ENCODE measurements at regions not wholly inside any gene's neighbourhood (a gene's known extent, or its start where the extent isn't known, plus 50 kb on each side); places are given as distances from the start of the nearest gene placed in this dataset.
"Not testable (repeated sequence)": the region's sequence is repeated elsewhere in the genome, so short reads cannot be mapped to it uniquely, and the experiment has no call there.

DNA sequence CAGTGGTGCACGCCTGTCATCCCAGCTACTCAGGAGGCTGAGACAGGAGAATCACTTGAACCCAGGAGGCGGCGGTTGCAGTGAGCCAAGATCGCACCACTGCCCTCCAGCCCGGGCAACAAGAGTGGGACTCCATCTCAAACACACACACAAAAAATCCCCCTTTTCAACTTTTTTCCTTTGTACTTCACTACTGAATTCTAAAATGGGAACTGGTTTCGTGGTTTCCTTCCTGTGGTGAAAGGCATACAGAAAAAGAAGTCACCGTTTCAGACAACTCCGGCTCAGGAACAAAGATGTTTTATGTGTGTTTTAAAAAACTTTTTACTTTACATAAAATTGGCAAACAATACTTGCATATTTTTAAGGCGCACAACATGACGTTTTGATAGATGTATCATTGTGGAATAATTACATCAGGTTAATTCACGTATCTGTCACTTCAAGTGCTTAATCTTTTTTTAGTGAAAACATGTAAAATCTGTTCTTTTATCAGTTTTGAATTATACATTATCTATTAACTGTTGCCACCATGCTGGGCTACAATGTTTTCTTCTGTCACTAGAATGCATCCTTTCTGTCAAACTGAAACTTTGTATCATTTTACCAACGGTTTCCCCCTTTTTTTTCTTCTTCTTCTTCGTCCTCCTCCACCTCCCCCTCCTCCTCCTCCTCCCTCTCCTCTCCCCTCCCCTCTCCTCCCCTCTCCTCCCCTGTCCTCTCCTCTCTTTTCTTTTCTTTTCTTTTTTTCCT is 186.0 kb downstream of the CRLF2 start:
- DNase-seq (ENCODE audit: low spot score): no peak
- in situ Hi-C loops (cut with HindIII; ENCODE audit: low sequenced_read_pairs): no loop called here

DNA sequence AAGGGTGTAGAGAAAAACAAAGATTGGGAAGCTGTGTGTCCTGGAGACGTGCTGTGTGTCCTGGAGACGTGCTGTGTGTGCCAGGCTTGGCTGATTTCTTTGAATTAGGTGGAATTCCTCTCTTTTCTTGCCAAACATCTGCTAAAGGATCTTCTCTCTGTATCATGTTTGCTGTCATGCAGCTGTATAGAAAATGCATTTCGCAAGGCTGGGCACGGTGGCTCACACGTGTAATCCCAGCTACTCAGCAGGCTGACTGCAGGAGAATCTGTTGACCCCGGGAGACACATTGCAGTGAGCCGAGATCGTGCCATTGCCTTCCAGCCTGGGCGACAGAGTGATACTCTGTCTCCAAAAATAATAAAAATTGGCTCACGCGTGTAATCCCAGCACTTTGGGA is 187.0 kb downstream of the CRLF2 start:
- in situ Hi-C loops (cut with HindIII; ENCODE audit: low sequenced_read_pairs): no loop called here
- no peak for DNase-seq (ENCODE audit: low spot score)

DNA sequence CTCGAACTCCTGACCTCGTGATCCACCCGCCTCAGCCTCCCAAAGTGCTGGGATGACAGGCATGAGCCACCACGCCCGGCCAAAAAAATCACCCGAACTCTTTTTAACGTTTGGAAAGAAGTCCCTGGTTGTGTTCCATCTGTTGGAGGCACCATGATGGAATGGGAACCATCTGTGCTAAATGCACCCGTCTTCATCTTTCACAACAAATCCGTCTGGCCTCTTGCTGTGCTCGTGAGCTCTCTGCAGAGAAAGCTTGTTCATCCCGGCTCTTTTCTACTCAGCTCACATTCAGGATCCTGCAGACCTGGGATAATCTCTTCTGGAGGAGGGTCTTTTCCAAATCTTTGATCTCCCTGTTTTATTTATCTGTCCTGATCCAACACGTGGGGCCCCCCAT is 188.8 kb downstream of the CRLF2 start:
- in situ Hi-C loops (cut with HindIII; ENCODE audit: low sequenced_read_pairs): no loop called here
- DNase-seq (ENCODE audit: low spot score): no peak

DNA sequence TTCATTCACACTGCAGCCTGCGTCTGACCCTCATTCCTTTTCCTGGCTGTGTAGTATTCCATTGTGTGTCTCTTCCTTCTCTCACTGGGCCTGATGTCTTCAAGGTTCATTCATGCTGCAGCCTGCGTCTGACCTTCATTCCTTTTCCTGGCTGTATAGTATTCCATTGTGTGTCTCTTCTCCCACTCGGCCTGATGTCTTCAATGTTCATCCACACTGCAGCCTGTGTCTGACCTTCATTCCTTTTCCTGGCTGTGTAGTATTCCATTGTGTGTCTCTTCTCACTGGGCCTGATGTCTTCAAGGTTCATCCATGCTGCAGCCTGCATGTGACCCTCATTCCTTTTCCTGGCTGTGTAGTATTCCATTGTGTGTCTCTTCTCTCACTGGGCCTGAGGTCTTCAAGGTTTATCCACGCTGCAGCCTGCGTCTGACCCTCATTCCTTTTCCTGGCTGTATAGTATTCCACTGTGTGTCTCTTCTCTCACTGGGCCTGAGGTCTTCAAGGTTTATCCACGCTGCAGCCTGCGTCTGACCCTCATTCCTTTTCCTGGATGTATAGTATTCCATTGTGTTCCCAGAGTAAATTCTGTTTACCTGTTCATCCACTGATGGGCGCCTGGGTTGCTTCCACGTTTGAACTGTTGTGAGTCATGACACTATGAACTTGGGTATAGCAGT is 191.0 kb downstream of the CRLF2 start:
- DNase-seq (ENCODE audit: low spot score); in situ Hi-C loops (cut with HindIII; ENCODE audit: low sequenced_read_pairs): not testable (repeated sequence)

DNA sequence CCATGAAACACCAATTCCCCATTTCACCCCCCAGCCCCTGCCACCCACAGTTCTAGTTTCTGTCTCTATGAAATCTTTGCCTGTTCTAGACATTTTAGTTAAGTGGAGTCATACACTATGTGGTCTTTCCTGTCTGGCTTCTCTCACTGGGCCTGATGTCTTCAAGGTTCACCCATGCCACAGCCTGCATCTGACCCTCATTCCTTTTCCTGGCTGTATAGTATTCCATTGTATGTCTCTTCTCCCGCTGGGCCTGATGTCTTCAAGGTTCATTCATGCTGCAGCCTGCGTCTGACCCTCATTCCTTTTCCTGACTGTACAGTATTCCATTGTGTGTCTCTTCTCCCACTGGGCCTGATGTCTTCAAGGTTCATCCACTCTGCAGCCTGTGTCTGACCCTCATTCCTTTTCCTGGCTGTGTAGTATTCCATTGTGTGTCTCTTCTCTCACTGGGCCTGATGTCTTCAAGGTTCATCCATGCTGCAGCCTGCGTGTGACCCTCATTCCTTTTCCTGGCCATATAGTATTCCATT is 191.7 kb downstream of the CRLF2 start:
- in situ Hi-C loops (cut with HindIII; ENCODE audit: low sequenced_read_pairs): no loop called here
- no peak for DNase-seq (ENCODE audit: low spot score)

DNA sequence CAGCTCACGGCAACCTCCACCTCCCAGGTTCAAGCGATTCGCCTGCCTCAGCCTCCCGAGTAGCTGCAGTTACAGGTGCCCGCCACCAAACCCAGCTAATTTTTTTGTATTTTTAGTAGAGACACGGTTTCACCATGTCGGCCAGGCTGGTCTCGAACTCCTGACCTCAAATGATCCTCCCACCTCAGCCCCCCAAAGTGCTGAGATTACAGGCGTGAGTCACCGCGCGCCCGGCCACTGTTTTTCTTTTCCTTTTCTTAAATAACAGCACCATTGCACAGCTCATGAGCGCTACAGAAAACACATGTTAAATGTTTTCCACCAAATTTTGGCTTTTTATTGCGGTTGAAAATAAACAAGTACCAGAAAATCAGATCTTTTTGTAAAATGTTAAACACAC is 195.5 kb downstream of the CRLF2 start:
- in situ Hi-C loops (cut with HindIII; ENCODE audit: low sequenced_read_pairs): not testable (repeated sequence)

DNA sequence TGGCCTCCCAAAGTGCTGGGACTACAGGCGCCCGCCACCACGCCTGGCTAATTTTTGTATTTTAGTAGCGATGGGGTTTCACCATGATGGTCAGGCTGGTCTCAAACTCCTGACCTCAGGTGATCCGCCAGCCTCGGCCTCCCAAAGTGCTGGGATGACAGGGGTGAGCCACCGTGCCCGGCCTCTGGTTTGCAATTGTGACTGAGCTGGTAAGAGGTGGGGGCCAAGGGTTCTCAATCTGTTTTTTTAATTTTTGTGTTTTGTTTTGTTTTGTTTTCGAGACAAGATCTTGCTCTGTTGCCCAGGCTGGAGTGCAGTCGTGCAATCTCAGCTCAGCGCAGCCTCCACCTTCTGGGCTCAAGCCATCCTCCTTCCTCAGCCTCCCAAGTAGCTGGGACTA is 196.2 kb downstream of the CRLF2 start:
- in situ Hi-C loops (cut with HindIII; ENCODE audit: low sequenced_read_pairs); DNase-seq (ENCODE audit: low spot score): not testable (repeated sequence)

More for the DNA sequence above, 195.5 kb downstream of the CRLF2 start:
- not testable (repeated sequence) for DNase-seq (ENCODE audit: low spot score)

DNA sequence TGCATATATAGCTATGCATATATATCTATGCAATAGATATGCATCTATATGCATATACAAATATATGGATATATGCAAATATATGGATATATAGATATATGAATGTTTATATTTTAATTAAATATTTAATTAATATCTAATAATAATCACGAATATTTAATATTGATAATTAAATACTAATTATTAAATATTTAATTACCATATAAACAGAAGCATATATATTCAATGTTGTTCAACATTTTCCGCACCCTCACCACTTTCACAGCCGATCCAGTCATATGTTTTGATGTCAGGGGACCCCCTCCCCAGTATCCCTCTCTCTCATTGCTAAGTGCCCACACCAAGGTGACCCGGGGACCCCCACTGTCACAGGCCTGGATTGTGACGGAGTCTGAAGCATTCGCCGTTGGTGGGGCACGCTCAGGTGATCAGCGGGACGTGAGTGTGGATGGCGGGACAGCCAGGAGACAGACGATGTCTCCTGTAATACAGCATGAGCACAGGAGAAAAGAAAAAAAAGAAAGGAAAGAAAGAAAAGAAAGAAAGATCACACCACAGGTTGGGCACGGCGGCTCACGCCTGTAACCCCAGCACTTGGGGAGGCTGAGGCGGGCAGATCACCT is 199.7 kb downstream of the CRLF2 start:
- DNase-seq (ENCODE audit: low spot score): no peak
- in situ Hi-C loops (cut with HindIII; ENCODE audit: low sequenced_read_pairs): no loop called here

DNA sequence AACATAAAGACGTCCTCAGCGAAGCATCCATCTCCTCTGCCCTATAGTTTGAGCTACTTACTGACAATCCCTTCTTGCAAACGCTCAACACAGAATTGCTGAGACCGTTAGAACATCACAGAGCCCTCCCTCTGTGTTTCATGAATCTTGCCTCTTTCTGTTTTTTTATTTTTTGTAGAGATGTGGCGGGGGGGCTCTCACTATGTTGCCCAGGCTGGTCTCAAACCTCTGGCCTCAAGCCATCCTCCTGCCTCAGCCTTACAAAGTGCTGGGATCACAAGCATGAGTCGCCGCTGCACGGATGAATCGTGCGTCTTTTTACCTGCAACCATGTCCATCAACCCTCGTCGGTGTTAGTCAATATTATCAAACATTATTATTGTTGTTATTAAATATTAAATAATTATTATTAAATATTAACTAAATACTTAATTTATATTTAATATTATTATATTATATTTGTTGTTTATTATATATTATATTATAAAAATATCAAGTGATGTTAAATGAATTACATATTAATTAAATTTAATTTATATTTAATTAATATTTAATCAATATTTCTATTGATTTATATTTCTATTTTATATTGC is 200.7 kb downstream of the CRLF2 start:
- DNase-seq (ENCODE audit: low spot score): no peak
- in situ Hi-C loops (cut with HindIII; ENCODE audit: low sequenced_read_pairs): no loop called here

DNA sequence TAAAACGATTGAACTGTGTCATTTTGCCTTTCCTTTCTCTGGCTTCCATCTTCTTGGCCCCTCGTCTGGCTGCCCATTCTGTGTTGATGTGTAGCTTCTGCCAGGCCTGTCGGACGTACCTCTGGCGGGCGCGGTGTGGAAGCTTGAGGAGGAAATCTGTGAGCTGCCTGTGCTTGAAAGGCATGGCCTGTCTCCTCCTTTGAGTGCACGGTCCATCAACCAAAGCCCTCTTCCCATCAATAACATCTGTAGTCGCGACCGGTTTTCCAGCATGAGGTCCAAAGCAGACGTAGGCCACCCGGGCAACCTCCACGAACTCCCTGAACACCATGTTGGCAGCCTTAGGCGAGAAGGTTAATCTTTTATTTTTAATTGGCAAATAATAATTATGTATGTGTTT is 202.7 kb downstream of the CRLF2 start:
- in situ Hi-C loops (cut with HindIII; ENCODE audit: low sequenced_read_pairs): no loop called here
- DNase-seq (ENCODE audit: low spot score): no peak

DNA sequence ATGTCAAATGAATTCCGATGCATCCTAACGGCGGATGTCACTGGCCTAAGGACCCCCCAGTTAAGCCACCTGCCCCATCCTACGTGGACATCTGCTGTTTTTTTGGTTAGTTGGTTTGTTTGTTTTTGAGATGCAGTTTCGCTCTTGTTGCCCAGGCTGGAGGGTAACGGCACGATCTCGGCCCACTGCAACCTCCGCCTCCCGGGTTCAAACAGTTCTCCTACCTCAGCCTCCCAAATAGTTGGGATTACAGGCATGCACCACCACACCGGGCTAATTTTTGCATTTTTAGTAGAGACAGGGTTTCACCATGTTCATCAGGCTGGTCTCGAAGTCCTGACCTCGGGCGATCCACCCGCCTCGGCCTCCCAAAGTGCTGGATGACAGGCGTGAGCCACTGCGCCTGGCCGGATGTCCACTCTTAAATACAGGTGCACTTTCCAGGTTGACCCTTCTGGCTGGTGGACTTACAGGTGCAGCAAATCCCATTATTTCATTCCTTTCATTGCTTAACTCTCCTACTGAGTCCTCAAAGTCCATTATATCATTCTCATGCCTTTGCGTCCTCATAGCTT is 206.2 kb downstream of the CRLF2 start:
- no peak for DNase-seq (ENCODE audit: low spot score)
- in situ Hi-C loops (cut with HindIII; ENCODE audit: low sequenced_read_pairs): no loop called here

DNA sequence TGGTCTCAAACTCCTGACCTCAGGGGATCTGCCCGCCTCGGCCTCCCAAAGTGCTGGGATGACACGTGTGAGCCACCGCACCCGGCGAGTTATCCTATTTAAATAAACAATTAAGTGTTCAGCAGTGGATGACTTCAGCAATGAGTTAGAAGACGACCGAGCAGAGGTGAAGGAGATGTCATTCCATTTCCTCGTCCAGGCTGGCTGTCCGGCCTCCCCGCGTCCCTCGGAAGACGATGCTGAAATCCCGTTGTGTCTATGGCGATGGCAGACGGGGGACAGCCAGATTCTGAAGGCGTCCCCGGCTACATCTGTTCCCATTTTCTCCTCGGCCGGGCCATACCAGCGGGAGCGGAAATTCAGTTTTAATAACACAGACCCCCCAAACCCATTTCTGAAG is 209.8 kb downstream of the CRLF2 start:
- no peak for DNase-seq (ENCODE audit: low spot score)
- in situ Hi-C loops (cut with HindIII; ENCODE audit: low sequenced_read_pairs): no loop called here

DNA sequence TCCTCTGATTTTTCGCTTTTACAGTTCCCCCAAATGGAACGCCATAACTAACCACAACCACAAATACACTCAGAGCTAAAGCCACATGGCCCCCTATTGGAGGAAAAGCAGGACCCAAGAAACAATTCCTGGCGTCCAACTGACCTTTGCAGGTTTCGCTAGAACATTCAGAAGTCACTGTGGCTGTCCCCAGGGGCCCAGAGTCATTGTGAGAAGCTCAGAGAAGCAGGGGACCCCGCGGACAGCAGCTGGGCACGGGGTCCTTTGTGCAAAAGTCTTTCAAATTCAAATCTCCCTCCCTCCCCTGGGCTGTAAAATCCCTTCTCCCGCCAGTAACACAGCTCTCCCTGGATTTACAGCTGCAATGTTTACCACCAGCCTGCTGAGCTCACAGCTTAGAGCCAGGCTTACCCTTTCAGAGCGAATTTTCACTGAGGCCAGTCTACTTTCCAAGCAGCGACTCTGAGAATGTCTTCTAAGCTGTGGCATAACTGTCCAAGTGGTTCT is 214.8 kb downstream of the CRLF2 start:
- DNase-seq (ENCODE audit: low spot score): no peak
- in situ Hi-C loops (cut with HindIII; ENCODE audit: low sequenced_read_pairs): no loop called here

DNA sequence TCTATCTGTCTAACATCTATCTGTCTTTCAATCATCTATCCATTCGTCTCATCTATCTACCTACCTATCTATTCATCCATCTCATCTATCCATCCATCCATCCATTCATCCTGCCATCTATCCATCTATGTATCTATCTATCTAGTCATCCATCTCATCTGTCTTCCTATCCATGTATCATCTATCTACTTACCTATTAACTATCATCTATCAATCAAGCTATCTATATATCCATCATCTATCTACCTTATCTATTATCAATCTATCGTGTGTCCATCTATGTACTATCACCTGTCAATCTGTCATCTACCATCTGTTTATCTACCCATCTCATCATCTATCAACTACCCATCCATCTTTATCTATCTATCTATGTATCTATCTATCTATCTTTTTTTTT is 217.7 kb downstream of the CRLF2 start:
- no peak for DNase-seq (ENCODE audit: low spot score)
- in situ Hi-C loops (cut with HindIII; ENCODE audit: low sequenced_read_pairs): no loop called here

DNA sequence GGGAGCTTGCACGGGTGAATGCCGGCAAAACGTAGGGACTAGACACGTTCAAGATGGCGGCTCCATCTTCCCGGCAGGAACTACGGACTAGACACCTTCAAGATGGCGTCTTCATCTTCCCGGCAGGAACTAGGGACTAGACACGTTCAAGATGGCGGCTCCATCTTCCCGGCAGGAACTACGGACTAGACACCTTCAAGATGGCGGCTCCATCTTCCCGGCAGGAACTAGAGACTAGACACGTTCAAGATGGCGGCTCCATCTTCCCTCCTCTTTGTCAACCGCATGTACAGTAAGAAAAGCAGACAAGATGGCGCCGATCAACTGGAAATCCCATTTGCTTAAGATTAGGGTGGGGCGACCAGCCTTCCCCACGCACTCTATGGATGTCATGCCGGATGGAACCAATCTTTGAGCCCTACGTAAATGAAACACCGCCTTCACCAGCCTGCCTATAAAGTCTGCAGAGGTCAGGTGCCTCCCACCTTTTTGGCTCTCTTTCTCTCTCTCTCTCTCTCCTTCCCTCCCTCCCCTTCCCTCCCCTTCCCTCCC is 222.4 kb downstream of the CRLF2 start:
- in situ Hi-C loops (cut with HindIII; ENCODE audit: low sequenced_read_pairs): no loop called here
- peak; percentile 78 for DNase-seq (ENCODE audit: low spot score)

DNA sequence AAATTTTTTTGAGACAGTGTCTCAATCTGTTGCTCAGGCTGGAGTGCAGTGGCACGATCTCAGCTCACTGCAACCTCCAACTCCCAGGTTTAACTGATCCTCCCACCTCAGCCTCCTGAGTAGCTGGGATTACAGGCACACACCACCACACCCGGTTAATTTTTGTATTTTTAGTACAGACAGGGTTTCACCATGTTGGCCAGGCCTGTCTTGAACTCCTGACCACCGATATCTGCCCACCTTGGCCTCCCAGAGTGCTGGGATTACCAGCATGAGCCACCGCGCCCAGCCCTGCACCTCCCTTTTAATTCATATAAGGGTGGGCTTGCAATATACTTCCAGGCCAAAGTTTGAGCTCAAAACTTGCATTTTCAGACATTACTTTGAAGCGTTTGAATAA is 223.9 kb downstream of the CRLF2 start:
- DNase-seq (ENCODE audit: low spot score); in situ Hi-C loops (cut with HindIII; ENCODE audit: low sequenced_read_pairs): not testable (repeated sequence)

DNA sequence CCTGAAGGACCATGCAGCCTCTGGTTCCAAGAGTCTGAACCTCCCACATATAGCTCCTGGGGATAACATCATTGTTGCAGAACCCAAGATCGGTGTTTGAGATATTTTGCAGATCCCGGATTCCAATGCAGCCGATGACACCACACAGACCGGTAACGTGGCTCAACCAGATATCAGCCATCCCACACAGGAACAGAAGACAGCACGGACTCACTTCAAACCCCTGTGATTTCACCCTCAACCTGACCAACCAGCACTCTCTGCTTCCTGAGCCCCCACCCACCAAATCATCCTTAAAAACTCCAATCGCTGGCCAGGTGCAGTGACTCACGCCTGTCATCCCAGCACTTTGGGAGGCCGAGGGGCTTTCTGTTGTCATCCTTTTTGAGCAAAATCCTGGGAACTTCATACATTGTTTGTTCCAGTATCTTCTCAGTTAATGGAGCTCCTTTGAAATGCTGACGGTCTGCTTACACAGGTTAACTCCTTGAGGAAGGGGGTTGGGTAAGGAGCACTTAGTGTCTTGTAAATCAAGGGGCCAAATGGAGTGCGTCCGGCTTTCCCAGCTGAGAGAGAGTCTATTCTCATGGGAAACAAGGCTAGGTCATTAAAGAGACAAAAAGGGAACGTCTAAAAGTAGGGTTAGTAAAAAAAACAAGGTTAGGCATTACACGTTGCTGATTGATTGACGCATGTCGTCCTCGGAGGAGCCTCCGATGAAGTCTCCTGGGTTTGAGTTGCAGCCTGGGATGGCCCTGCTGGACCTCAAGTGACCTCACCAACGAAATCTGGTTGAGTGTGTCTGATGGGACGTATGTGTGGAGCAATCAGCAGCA is 230.4 kb downstream of the CRLF2 start:
- in situ Hi-C loops (cut with HindIII; ENCODE audit: low sequenced_read_pairs): no loop called here
- DNase-seq (ENCODE audit: low spot score): no peak

DNA sequence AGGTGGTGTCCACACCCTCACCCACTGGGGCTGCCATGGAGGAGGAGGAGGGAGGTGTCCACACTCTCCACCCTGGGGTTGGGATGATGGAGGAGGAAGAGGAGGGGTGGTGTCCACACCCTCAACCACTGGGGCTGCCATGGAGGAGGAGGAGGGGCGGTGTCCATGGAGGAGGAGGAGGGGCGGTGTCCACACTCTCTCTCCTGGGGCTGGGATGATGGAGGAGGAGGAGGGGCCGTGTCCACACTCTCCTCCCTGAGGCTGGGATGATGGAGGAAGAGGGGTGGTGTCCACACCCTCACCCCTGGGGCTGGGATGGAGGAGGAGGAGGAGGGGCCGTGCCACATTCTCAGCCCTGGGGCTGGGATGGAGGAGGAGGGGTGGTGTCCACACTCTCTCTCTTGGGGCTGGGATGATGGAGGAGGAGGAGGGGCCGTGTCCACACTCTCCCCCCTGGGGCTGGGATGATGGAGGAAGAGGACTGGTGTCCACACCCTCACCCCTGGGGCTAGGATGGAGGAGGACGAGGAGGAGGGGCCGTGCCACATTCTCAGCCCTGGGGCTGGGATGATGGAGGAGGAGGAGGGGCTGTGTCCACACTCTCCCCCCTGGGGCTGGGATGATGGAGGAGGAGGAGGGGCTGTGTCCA is 231.7 kb downstream of the CRLF2 start:
- DNase-seq (ENCODE audit: low spot score): no peak
- in situ Hi-C loops (cut with HindIII; ENCODE audit: low sequenced_read_pairs): no loop called here

All from G401 (cell line).